ENCODE measurements at regions not wholly inside any gene's neighbourhood (a gene's known extent, or its start where the extent isn't known, plus 50 kb on each side); places are given as distances from the start of the nearest gene placed in this dataset.

GRCh38 chr6:76867182-76867581, 596.1 kb downstream of the HTR1B start:
- TF ChIP-seq REST (IDR thresholded peaks at IDR 0.05; ENCODE audit: insufficient read depth in 1 of 2, low read depth in 2 of 2, low read length in 2 of 2): no peak
- TF ChIP-seq POLR2AphosphoS5 (IDR thresholded peaks at IDR 0.05; ENCODE audit: low read depth, low read length): no peak

All from PFSK-1 (cell line).